Dermis microvascular lymphatic vessel endothelial cell (primary cell): ENCODE measurements at regions not wholly inside any gene's neighbourhood (a gene's known extent, or its start where the extent isn't known, plus 50 kb on each side); places are given as distances from the start of the nearest gene placed in this dataset.
"Not testable (repeated sequence)": the region's sequence is repeated elsewhere in the genome, so short reads cannot be mapped to it uniquely, and the experiment has no call there.

Source experiments
- DNase-seq, 2 donors: peaks; one replicate each; pipeline versions ENCODE4 v3.0.0 to v3.0.0-alpha.2; 2010; ENCODE audit warnings: low read depth in 2 of 2

DNA sequence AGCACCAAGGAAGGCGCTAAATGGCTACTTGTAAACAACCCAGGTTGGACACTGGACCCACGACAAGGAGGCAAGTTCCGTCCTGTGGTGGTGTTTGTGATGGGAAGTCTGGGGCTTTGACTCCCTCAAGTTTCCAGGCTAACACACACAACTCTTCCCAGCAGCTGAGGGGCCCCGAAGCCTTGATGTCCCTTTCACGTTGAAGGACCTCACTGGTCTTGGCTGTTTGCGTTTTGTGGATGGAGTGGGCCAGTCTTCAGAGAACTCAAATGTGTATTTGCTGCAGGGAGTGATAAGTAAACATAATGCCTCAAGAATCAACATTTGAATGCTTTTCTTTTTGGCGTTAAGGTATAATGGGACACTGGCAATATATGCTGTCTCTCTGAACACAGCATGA lies 199.2 kb downstream of the TM9SF2 start:
- DNase-seq, result no peak

DNA sequence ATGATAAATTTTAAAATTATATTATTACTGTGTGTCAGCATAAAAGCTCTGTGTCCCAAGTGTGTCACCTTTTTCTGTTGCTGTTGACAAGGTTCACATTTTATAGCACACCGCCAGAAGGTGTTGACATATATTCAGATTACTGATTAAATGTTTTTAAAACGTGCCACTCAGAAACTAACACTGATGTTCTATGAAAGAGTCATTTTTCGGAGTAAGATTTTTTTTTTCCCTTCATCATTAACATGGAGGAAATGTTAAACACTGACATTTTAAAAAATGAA lies 197.5 kb downstream of the TM9SF2 start:
- no peak for DNase-seq

DNA sequence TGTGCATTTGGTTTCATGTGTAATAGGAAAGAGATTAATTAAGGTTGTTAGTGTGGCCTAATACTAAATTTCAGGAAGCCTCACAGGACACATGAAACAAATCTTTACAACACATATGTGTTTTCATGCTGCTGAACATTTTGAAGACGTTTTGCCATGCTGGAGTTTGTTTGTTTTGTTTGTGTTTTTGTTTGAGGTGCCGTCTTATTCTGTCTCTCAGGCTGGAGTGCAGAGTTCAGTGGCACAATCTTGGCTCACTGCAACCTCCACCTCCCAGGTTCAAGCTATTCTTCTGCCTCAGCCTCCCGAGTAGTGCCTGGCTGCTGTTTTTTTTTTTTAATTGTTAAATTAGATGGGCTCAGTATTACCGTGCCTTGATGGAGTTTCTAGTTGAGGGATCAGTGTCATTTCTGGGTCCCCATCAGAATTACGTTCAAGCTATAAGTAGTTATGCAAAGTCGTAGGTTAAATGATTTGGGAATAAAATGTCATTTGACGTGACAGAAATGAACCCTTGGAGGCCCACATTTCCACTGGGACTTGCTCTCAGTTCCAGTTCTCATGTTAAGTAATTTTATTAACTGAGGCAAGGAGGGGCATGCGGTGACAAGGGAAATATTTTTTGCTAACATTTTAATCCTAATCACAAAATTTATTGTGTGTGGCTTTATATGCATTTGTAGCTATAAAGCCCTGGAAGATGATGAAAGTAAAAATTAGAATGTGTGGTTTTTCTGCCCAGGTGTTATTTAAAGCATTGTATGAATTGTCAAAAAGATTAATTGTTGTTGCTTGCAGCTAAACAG lies 196.9 kb downstream of the TM9SF2 start:
- no peak for DNase-seq

DNA sequence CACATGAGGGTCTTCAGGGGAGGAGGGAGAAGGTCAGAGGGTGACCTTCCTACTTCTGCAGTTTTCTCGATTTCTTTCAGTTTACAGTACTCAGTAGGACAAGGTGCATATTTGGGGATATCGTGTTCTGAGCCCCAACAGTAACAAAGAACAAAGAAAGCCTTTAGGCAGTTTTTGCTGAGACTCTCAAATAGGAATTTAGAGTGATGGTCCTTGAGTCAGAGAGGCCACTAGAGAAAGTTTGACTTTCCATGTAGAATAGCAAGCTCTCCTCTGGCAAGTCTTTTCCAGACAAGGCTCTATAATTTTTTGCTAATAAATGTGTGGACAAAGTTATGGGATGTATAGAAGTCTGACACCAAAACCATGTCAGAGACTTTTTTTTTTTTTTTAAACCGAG lies 194.6 kb downstream of the TM9SF2 start:
- DNase-seq, result no peak

DNA sequence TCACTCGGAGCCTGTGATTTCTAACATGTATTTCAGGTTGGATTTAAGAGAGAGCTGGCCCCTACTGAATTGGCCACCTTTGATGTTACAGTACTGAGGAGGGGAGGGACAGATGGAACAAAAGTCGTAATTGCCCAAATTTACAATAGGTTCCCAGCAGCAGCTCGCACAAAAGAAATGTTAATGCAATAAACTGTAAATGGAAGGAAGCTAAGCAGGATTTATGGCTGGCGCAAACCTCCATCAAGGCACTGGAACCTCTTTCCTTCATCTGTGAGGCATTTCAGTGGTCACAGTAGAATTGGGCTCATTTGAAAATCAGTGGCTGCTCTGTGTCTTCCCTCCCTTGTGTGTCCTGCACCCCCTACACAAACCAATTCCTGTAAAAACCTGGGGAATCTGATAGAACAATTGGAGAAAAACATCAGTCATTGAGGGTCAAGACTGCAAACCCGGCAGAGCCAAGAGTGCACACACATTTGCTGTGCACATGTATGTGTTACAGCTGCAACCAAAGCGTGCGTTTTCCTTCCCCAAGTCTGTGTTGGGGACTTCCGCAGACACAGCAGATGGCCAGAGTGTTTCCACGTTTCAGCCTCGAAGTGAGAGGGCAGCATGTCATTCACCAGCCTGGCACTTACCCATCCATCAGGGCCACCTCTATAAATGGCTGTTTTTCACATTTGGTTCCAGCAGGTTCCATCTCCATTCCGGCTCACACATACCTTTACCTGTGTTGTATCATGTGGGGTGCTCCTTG lies 192.8 kb downstream of the TM9SF2 start:
- DNase-seq, result no peak

DNA sequence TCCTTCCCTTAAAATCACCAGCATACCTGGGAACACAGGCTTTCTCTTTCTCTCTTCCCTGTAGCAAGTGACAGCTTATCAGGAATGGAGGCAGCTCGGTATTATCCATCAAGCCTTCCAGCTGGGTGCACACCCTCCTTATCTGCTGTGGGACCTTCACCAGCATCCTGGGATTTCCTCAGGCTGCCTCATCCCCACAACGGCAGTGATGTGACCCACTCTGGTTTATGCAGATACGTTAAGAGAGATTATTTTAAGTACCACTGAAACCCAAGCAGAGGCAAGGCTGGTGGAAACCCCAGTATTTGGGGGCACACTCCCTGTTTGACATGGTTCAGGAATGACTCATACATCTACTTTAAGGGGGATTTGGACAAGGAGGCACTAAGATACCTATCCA lies 192.1 kb downstream of the TM9SF2 start:
- DNase-seq, result no peak

DNA sequence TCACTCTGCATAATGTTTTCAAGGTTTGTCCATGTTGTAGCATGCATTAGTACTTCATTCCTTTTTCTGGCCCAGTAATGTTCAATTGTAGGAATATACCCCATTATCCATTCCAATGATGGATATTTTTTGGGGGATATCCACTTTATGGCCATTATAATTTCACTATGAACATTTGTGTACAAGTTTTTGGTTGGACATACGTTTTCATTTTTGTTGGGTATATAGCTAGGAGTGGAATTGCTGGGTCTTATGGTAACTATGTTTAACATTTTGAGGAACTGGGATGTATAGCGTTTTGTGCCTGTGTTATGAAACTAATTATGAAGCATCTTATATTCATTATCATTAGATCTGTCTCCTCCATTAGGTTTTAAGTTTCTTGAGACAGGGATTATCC lies 191.6 kb downstream of the TM9SF2 start:
- no peak for DNase-seq

DNA sequence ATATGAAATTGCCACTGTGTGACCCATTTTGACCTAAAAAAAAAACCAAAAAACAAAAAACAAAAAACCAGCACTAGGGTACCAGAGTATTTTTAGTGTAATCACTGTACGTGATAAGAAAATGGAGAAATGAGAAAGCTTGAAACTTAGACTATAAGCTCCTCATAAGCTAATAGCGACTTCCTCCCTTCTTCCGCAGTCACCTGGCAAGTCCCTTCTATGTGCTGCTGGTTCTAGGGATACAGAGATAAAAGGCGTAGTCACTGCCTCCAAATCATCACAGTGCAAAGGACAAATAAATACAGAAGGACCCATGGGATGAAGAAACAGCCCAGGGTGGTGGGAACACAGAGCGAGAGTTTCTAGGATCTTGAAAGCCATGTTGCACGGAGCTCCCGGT lies 190.3 kb downstream of the TM9SF2 start:
- DNase-seq, result no peak

DNA sequence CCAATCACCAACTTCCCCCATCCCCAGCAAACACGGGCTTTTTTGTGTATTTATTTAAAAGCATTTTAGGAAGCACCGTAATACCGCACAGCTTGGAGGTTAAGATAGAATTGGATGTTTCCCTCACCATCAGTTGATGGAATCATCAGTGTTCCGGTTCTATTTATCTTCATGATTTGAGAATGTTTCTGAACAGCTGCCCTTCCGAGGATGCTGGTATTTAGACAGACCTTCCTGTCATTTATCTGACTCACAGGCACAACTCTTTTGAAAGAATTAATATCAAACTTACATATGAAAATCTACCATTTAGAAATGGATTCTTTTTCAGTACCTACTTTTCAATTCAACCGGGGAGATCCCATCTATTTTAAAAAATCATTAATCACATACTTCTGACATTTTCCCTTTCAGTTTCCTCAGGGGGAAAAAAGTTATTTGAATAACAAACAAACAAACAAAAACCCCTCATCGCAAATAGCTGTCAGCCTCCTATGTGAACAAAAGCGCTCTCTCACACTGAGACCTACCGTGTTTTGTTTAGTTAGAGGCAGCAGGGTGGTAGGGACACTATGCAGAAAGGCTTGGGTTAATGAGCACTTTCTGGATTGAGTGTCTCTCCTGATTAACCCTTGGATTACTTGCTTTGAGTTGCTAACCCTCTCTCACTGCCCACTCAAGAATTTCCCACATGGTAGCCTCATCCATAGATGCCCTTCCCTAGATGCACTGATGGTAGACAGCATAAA lies 189.3 kb downstream of the TM9SF2 start:
- DNase-seq, result no peak

DNA sequence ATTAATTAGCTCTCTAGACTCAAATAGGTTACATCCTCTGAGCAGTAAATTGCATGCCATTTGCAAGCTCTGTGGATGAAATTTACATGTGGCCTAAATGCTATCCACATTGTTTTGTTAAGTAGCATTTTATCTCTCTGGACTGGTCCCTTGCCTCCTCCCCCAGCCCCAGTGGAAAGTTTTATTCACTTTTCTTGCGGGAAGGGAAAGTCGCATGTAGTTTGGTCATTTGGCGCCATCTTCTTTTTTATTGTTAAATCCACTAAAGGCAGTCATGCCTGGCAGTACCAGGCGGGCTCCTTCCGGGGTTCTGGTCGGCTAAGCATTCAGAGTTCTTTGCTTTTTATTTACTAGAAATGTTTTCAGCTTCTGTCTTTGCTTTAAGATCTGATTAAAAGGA lies 188.7 kb downstream of the TM9SF2 start:
- no peak for DNase-seq

DNA sequence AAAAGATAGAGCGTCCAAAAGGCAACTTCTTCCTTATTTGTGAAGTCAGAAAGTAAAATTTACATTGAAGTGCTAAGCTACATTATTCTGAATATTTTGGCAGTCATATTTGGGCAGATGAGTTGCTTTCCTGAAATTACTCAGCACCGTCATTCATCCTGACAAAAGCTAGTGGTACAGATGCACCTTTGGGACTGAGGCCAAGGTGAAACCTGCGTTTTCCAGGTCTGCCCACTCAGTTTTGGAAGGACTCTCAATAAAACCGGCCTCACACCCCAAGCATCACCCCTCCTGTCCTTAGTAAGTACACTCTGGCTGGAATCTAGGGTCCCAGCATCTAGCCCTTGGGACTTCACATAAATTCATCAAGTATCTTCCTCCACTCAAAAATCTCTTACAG lies 187.5 kb downstream of the TM9SF2 start:
- DNase-seq, result no peak

DNA sequence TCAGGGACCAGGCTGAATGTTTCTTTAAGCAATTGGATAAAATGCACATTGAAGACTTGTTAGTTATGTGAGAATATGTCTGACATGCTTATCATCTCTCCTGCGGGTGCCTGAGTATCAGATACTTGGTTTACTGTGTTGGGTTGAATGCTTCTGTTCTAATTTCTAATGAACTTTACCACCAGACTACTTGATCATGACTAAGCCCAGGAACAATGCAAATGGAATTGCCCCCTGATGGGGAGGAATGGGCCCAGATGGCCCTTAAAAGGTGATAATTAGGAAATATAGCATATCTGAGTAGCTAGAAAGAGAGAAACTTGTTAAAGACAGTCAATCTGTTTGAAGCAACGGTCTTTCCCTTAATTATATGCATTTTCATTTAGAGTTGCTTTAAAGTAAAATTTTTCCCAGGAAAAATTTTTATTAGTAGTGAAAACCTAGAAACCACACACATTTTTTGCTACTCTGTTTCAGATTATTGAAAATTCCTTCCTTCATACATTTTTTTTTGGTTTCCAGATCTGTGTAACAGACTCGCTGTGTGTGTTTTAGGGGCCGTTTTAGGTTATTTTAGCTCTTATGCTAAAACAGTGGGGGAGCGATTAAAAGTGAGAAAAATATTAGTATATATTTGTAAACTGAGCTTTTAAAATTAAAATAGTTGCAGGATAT lies 186.6 kb downstream of the TM9SF2 start:
- DNase-seq, result no peak

DNA sequence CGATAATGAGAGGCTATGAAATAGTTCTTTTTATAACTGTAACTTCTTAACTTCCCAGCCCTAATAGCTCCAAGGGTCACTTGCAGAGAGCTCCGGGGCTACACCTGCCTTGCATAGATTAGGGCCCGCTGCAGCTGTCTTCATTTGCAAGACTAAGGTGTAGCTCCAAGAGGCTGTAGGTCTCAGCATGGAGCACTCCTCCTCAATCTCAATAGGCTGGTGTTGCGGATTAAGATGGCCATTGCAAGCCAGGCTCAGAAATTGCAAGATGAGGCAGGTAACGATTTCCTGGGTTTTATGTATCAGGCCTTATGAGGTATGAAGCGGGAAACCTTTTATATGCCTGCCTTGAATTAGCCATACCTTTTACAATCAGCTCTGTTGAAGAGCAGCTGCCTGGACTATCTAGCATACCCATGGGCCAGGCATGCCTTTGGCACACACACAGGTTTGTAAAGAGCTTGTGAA lies 185.7 kb downstream of the TM9SF2 start:
- no peak for DNase-seq

DNA sequence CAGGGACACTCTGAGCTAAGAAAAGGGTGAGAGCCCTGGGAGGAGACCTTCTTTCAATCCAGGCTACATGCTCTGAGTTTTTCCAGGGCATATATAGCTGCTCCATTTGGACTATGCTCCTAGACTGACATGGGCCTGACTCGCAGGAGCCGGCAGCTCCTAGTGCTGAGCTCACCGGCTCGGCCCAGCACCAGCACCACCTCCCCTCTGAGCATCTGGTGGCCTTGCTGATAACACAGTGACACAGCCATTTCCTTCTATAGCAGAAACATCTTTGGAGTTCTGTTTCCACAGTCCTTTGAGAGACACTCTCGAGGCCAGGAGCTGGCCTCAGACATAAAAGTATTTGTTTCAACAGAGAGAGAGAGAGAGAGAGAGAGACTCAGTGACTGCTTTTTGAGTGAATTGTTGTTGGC lies 184.9 kb downstream of the TM9SF2 start:
- DNase-seq, result no peak

DNA sequence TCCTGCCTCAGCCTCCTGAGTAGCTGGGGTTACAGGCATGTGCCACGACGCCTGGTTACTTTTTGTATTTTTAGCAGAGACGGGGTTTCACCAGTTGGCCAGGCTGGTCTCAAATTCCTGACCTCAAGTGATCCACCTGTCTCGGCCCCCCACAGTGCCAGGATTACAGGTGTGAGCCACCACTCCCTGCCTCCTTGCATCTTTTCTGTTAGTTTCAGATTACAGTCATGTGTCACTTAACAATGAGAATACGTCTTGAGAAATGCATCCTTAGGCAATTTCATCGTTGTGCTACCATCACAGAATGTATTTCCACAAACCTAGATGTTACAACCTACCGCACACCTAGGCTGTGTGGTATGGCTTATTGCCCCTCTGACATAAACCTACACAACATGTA lies 180.4 kb downstream of the TM9SF2 start:
- DNase-seq, result no peak

DNA sequence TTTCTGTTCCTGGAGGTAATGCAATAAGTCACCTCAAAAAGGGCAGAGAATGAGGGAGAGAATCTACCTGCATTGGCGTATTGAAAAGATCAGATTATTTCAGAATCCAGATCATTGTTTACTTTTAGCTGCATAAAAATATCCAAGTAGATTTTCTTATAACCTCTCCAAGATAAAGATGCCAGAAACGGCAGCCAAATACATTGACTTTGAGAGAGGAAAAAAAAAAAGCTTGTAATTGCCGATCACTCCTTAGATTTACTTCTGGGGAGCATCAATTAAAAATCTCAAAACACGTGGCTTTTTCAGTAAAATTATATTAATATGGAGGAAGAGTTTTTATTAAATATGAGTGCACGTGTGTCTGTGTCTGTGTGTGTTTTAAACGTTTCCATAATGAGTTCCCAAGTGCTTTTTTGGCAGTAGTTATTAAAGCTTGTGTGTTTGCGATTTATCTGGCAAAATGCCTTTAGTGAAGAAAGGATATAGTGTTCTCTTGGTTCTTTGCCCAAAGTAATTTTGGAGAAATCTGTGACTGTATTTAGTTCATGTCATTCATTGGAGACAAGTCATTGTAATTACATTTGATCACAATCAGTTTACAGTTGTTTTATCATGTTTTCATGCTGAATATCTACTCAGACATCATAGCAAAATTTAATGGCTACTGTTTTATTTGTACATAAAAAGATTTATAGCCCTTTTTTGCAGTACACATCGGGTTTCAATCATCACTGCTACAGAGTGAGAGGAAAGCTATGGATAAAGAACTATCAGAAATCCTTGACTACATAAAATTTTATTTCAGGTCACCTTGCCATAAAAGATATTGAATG lies 176.1 kb downstream of the TM9SF2 start:
- no peak for DNase-seq

DNA sequence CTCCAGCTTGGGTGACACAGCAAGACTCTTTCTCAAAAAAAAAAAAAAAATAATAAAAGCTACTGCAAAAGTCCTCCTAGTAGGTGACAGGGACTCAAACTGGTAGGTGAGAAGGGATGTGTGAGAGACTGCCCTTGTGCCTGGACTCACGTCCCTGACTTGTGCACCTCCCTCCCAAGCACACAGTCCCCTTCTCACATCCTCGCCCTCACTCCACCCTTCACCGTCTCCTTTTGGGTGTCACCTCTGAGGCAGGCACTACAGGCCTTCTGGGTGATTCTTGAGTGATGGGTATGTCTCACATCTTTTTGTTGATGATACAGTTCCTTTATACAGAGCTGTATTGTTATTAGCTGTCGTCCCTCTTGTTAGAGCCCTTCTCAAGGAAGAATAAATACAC lies 170.5 kb downstream of the TM9SF2 start:
- no peak for DNase-seq

DNA sequence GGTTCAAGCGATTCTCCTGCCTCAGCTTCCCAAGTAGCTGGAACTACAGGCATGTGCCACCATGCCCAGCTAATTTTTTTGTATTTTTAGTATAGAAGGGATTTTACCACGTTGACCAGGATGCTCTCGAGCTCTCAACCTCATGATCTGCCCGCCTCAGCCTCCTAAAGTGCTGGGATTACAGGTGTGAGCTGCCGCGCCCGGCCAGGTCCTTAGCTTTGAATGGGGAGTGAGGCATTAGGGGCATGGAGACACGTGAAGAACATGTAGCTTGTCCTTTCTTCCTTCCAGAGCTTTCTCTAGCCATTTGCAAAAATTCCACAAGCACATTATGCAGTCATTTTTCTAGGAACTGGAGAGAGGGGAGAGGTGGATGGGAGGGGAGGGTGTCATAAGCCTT lies 167.8 kb downstream of the TM9SF2 start:
- not testable (repeated sequence) for DNase-seq

DNA sequence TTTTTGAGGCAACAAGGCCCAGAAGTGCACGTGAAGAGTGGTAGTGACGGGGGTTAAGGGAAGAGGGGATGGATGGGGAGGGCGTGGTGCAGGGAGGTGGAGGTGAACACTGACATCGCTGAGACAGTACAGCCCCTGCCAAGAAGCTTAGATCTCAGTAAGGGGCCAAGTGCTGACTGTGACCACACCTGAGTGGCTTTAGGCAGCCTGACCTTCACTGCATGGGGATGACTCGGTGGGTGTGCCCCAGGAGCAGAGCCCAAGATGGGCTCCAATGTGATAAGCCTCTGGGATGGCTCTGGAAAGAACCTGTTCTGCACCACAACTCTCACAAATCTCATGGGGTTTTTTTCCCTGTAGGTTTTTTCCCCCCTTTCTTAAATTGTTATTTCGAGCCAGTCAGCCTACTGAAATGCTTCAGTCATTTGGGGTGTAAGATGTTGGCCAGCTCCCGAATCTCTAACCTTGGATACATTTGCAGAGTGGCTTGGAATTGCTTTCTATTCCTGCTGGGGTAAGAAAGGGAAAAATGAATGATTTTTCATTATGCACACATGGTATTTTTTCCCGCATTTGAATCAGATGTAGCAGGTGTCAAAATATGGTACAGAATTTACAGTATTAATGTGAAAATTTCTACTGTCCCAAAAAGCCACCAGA lies 165.0 kb downstream of the TM9SF2 start:
- DNase-seq, result no peak

DNA sequence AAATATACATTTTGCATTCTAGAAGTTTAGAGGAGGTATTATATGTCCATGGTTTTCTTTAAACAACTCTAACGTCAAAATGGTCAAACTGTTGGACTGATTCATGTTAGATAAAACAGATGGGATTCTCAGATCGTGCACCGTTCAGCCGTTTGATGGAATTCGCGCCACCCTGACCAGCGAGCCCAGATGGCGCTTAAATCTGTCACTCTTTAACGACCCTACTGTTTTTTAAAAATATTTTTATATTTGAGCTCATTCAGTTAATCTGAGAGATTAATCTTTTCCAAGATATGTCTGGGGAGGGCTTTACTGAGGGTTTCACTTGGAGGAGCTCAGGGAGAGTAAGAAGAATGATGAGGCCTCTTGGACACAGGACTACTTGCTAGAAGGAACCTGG lies 164.4 kb downstream of the TM9SF2 start:
- no peak for DNase-seq

DNA sequence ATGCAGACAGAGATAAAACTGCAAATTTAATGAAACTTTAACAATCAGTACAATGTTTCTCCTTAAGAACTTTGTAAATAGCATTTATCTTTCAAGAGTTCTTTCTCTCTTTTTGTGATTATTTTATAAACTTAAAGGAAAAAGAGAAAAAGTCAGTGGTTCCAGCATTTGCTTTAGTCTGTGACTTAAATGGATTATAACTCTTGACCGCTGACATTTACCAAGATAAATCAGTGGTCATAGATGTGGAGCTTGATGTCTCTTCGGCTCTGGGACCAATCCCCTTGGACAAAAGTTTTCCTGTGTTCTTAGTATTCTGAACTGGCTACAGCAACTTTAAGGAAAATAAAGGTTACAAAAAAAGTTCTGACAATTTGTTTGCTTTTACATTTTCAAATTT lies 162.6 kb downstream of the TM9SF2 start:
- DNase-seq, result no peak
